ENCODE measurements at regions not wholly inside any gene's neighbourhood (a gene's known extent, or its start where the extent isn't known, plus 50 kb on each side); places are given as distances from the start of the nearest gene placed in this dataset.

DNA sequence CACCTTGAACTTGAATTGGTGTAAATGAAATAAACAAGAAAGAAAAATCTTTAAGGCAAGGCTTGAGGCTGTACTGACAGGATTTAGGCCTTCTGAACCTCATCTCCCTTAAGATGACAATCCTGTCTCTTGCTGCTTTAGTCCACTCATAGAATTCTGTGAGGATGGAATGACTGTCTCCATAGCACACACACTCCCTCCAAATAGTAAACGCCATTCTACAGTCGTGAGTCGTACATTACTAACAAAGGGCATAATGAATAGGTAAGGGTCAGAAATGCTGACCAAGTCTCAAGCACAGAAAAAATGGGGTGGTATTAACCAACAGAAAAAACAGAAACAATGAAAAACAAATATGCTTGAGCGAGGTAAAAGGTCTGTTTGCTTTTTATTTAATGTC is 71.8 kb upstream of the SIMC1 start:
- Histone ChIP-seq H3K9me3 (ENCODE audit: control insufficient read depth in 4 of 4, insufficient read depth in 3 of 4, low read length in 3 of 4) (no peaks in the 10 kb centered on the region), H3K27ac (ENCODE audit: low read depth in 1 of 2, low read length in 1 of 2) (no peak overlapping the region), H3K36me3 (ENCODE audit: control insufficient read depth in 4 of 4, insufficient read depth in 4 of 4, low read length in 4 of 4) (no peaks in the 10 kb centered on the region), H3K9ac (ENCODE audit: insufficient read depth in 1 of 2, low read length in 2 of 2) (no peak overlapping the region), H3K4me1 (ENCODE audit: control insufficient read depth in 5 of 5, insufficient read depth in 5 of 5, low read length in 5 of 5) (no peaks in the 10 kb centered on the region), H3K27me3 (ENCODE audit: control insufficient read depth in 3 of 3, insufficient read depth in 3 of 3, low read length in 2 of 3) (no peaks in the 10 kb centered on the region), H3K4me3 (no peak overlapping the region)
- TF ChIP-seq, protein P1, sequence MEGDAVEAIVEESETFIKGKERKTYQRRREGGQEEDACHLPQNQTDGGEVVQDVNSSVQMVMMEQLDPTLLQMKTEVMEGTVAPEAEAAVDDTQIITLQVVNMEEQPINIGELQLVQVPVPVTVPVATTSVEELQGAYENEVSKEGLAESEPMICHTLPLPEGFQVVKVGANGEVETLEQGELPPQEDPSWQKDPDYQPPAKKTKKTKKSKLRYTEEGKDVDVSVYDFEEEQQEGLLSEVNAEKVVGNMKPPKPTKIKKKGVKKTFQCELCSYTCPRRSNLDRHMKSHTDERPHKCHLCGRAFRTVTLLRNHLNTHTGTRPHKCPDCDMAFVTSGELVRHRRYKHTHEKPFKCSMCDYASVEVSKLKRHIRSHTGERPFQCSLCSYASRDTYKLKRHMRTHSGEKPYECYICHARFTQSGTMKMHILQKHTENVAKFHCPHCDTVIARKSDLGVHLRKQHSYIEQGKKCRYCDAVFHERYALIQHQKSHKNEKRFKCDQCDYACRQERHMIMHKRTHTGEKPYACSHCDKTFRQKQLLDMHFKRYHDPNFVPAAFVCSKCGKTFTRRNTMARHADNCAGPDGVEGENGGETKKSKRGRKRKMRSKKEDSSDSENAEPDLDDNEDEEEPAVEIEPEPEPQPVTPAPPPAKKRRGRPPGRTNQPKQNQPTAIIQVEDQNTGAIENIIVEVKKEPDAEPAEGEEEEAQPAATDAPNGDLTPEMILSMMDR (IDR thresholded peaks at IDR 0.05; ENCODE audit: control extremely low read depth, extremely low read depth), result no peak
- WGBS, 2 donors, result 76 to 80% methylated on average over 4 of the region's 4 CpGs
- no peak for ATAC-seq (ENCODE audit: insufficient read depth, low FRiP score)
- no peak for DNase-seq

DNA sequence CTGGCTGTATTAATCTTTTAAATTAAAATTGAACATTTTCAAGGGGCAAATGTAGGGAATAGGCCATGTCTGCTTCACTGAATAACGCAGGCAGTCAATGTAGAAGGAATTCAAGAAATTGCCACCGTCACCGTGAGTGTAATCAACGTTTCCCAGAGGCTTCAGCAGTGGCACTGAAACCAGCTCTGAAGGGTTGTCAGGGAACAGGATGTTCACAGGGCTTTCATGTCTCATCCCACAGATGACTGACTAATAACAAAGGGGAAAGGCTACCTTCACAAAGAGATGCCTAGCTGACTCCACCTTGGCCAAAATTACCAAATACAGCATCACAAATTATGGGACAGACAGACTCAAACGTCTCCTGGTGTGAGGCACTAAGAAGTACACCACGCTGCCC is 70.4 kb upstream of the SIMC1 start:
- Histone ChIP-seq H3K9ac (ENCODE audit: insufficient read depth in 1 of 2, low read length in 2 of 2) (no peak overlapping the region), H3K27ac (ENCODE audit: low read depth in 1 of 2, low read length in 1 of 2) (no peak overlapping the region), H3K9me3 (ENCODE audit: control insufficient read depth in 4 of 4, insufficient read depth in 3 of 4, low read length in 3 of 4) (no peaks in the 10 kb centered on the region), H3K4me1 (ENCODE audit: control insufficient read depth in 5 of 5, insufficient read depth in 5 of 5, low read length in 5 of 5) (no peaks in the 10 kb centered on the region), H3K36me3 (ENCODE audit: control insufficient read depth in 4 of 4, insufficient read depth in 4 of 4, low read length in 4 of 4) (no peaks in the 10 kb centered on the region), H3K27me3 (ENCODE audit: control insufficient read depth in 3 of 3, insufficient read depth in 3 of 3, low read length in 2 of 3) (no peaks in the 10 kb centered on the region), H3K4me3 (no peak overlapping the region)
- no peak for DNase-seq
- TF ChIP-seq, protein P1 (IDR thresholded peaks at IDR 0.05; ENCODE audit: control extremely low read depth, extremely low read depth), result no peak
- no peak for ATAC-seq (ENCODE audit: insufficient read depth, low FRiP score)
- 48 to 51% methylated on average over 6 of the region's 6 CpGs for WGBS, 2 donors

DNA sequence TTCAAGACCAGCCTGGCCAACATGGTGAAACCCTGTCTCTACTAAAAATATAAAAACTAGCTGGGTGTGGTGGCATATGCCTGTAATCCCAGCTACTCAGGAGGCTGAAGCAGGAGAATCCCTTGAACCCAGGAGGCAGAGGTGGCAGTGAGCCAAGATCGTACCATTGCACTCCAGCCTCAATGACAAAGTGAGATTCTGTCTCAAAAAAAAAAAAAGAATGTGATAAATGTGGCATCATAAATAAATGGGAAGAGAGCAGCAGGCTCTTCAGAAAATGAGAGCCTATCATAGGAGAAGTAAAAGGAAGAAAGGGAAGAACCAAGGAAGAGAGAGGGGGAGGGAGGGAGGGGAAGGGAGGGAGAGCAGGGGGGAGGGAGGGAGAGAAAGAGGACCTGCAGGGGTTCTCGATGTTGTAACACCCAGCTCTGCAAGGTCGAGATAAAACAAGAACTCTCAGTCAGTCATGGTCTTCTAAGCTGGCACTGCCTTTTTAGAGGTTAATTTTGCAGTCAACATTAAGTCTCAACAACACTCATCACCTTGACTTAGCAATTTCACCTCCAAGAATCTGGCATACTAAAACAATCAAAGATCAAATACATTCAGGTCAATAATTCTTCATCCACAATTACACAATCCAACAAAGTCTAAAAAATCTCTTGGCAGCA is 68.7 kb upstream of the SIMC1 start:
- Histone ChIP-seq H3K4me3 (no peak overlapping the region), H3K4me1 (ENCODE audit: control insufficient read depth in 5 of 5, insufficient read depth in 5 of 5, low read length in 5 of 5) (no peaks in the 10 kb centered on the region), H3K27ac (ENCODE audit: low read depth in 1 of 2, low read length in 1 of 2) (no peak overlapping the region), H3K36me3 (ENCODE audit: control insufficient read depth in 4 of 4, insufficient read depth in 4 of 4, low read length in 4 of 4) (no peaks in the 10 kb centered on the region), H3K9ac (ENCODE audit: insufficient read depth in 1 of 2, low read length in 2 of 2) (no peak overlapping the region), H3K27me3 (ENCODE audit: control insufficient read depth in 3 of 3, insufficient read depth in 3 of 3, low read length in 2 of 3) (no peaks in the 10 kb centered on the region), H3K9me3 (ENCODE audit: control insufficient read depth in 4 of 4, insufficient read depth in 3 of 4, low read length in 3 of 4) (no peaks in the 10 kb centered on the region)
- DNase-seq (no peak), ATAC-seq (ENCODE audit: insufficient read depth, low FRiP score) (no peak)
- TF ChIP-seq, protein P1 (IDR thresholded peaks at IDR 0.05; ENCODE audit: control extremely low read depth, extremely low read depth), result no peak
- WGBS, 2 donors, result 26 to 41% methylated on average over 3 of the region's 3 CpGs

DNA sequence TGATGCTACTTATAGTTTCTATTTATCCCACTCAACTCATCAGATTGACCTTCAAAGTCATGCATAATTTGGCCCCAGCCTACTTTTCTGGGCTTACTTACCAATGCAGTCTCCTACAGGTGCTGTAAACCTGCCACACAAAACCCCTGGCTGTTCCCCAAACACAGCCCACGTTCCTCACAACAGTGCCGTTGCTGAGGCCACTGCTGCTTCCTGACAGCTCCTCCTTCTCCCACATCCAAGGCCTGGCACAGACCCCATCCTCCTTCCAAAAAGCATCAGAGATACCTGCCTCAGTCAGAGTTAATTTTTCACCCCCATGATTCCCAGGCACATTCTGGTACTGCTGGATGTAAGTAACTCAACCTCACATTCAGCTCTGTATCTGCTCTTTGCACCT is 68.1 kb upstream of the SIMC1 start:
- ATAC-seq (ENCODE audit: insufficient read depth, low FRiP score) (no peak), DNase-seq (no peak)
- Histone ChIP-seq H3K4me1 (ENCODE audit: control insufficient read depth in 5 of 5, insufficient read depth in 5 of 5, low read length in 5 of 5) (no peaks in the 10 kb centered on the region), H3K4me3 (no peak overlapping the region), H3K9ac (ENCODE audit: insufficient read depth in 1 of 2, low read length in 2 of 2) (no peak overlapping the region), H3K27me3 (ENCODE audit: control insufficient read depth in 3 of 3, insufficient read depth in 3 of 3, low read length in 2 of 3) (peaks cover 0 to 5% (median 0%) of the 10 kb centered on the region in 3 donors), H3K27ac (ENCODE audit: low read depth in 1 of 2, low read length in 1 of 2) (no peak overlapping the region), H3K9me3 (ENCODE audit: control insufficient read depth in 4 of 4, insufficient read depth in 3 of 4, low read length in 3 of 4) (no peaks in the 10 kb centered on the region), H3K36me3 (ENCODE audit: control insufficient read depth in 4 of 4, insufficient read depth in 4 of 4, low read length in 4 of 4) (no peaks in the 10 kb centered on the region)
- TF ChIP-seq, protein P1 (IDR thresholded peaks at IDR 0.05; ENCODE audit: control extremely low read depth, extremely low read depth), result no peak
- WGBS, 2 donors, result 39 to 47% methylated on average over 2 of the region's 2 CpGs

All from lung (tissue), 11 donors.